ENCODE measurements at regions not wholly inside any gene's neighbourhood (a gene's known extent, or its start where the extent isn't known, plus 50 kb on each side); places are given as distances from the start of the nearest gene placed in this dataset.

GRCh38 chr1:96865731-96866685 is 144.4 kb downstream of the PTBP2 start:
- Histone ChIP-seq H3K4me1 (ENCODE audit: low read depth) (no peaks in the 10 kb centered on the region), H3K27me3 (no peaks in the 10 kb centered on the region), H3K27ac (no peak overlapping the region), H3K4me3 (no peak overlapping the region), H3K36me3 (no peaks in the 10 kb centered on the region), H3K9me3 (ENCODE audit: low read depth) (no peaks in the 10 kb centered on the region)
- no peak for TF ChIP-seq CTCF (IDR thresholded peaks at IDR 0.05; ENCODE audit: low read depth, low read length)
- peak in 1 of 2 donors; percentile 99 for DNase-seq (ENCODE audit: low read depth in 1 of 2, low spot score in 1 of 2)

DNA sequence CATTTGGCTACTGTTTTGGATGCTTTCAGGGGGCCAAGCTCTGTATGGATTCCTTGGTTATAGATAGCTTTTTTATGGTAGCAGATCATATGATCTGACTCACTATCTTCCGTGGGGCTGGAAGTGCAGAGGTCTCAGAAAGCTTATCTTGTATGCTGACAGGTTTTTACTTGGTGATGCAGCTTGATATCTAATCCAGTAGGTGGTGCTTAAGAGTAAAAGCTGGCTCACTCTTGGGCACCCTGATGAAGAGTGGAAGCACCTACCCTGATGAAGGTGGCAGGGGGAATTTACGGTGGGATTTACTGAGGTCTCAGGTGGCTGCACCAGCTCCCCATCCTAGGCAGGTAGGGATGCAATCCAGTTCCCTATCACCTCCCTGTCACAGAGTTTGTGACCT is 151.2 kb downstream of the PTBP2 start:
- DNase-seq (ENCODE audit: low read depth in 1 of 2, low spot score in 1 of 2), result no peak

DNA sequence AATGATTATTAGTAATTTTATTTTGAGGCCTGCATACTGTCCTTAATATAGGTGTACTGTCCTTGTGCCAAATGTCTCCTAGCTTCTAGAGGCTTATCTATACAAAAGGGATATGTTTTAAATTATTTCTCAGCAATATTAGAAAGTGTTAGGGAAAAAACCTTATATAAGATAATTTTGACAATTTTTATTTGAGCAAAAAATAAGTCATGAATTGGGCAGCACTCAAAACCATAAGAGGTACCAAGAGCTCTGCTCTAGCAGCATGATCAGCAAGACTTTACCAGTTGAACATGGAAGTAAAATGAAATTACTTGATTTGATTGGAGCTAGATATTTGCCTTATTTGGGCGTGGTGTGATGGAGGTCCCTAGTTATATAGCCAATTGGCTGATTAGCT is 157.1 kb downstream of the PTBP2 start:
- no peaks in the 10 kb centered on the region for H3K27me3 ChIP-seq
- TF ChIP-seq CTCF (IDR thresholded peaks at IDR 0.05; ENCODE audit: low read depth, low read length), result no peak
- no peaks in the 10 kb centered on the region for H3K36me3 ChIP-seq
- DNase-seq (ENCODE audit: low read depth in 1 of 2, low spot score in 1 of 2), result no peak
- H3K9me3 ChIP-seq (ENCODE audit: low read depth), result no peaks in the 10 kb centered on the region
- H3K4me1 ChIP-seq (ENCODE audit: low read depth), result no peaks in the 10 kb centered on the region
- no peak overlapping the region for H3K4me3 ChIP-seq
- no peak overlapping the region for H3K27ac ChIP-seq

More for the DNA sequence above, 151.2 kb downstream of the PTBP2 start:
- Histone ChIP-seq H3K27ac (no peak overlapping the region), H3K4me1 (ENCODE audit: low read depth) (no peaks in the 10 kb centered on the region), H3K9me3 (ENCODE audit: low read depth) (no peaks in the 10 kb centered on the region), H3K4me3 (no peak overlapping the region), H3K36me3 (no peaks in the 10 kb centered on the region), H3K27me3 (no peaks in the 10 kb centered on the region)
- no peak for TF ChIP-seq CTCF (IDR thresholded peaks at IDR 0.05; ENCODE audit: low read depth, low read length)

DNA sequence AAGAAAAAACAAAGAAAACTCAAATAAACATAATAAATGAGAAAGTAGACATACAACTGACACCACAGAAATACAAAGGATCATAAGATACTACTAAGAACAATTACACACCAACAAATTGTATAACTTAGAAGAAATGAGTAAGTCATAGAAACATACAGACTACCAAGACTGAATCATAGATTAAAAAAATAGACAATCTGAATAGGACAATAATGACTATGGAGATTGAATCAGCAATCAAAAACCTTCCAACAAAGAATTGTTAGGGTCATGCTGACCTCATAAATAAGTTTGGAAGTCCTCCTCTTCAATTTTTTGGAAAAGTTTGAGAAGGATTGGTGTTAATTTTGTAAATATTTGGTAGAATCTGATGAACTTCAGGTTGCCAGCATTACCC is 159.0 kb downstream of the PTBP2 start:
- H3K36me3 ChIP-seq, result no peaks in the 10 kb centered on the region

DNA sequence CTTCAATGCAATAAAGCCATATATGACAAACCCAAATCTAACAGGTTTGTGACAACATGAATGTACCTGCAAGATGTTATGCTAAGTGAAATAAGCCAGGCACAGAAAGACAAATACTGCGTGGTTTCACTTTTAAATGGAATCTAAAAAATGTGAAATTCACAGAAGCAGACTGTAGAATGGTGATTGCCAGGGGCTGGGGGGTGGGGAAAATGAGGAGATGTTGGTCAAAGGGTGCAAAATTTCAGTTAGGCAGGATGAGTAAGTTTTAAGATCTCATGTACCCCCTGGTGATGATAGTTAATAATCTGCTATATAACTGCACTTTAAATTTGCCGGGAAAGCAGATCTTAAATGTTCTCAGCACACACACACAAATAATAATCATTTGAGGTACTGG is 160.5 kb downstream of the PTBP2 start:
- Histone ChIP-seq H3K9me3 (ENCODE audit: low read depth) (no peaks in the 10 kb centered on the region), H3K4me3 (no peak overlapping the region), H3K27me3 (no peaks in the 10 kb centered on the region), H3K4me1 (ENCODE audit: low read depth) (no peaks in the 10 kb centered on the region), H3K36me3 (no peaks in the 10 kb centered on the region), H3K27ac (no peak overlapping the region)
- peak in 1 of 2 donors; percentile 21 for DNase-seq (ENCODE audit: low read depth in 1 of 2, low spot score in 1 of 2)
- TF ChIP-seq CTCF (IDR thresholded peaks at IDR 0.05; ENCODE audit: low read depth, low read length), result no peak

More for the DNA sequence above, 159.0 kb downstream of the PTBP2 start:
- DNase-seq (ENCODE audit: low read depth in 1 of 2, low spot score in 1 of 2), result no peak
- Histone ChIP-seq H3K27me3 (no peaks in the 10 kb centered on the region), H3K4me3 (no peak overlapping the region), H3K27ac (no peak overlapping the region), H3K4me1 (ENCODE audit: low read depth) (no peaks in the 10 kb centered on the region), H3K9me3 (ENCODE audit: low read depth) (no peaks in the 10 kb centered on the region)
- no peak for TF ChIP-seq CTCF (IDR thresholded peaks at IDR 0.05; ENCODE audit: low read depth, low read length)
